MCF 10A (cell line): ENCODE measurements at regions not wholly inside any gene's neighbourhood (a gene's known extent, or its start where the extent isn't known, plus 50 kb on each side); places are given as distances from the start of the nearest gene placed in this dataset.

Experiments used
- BruUV-seq: library from RNA; stranded (reverse); fragments of 400-500 nt; replicated peaks from 2 replicates; lab custom pipeline; 2021; lab: Mats Ljungman, UMichigan
- CTCF ChIA-PET: fragments of 300-600 bp; sonication (Branson Sonifier 250); formaldehyde crosslinking; extraction: SDS; loops from one replicate; lab custom pipeline; 2021; ENCODE audit warnings: antibody characterized with exemption, inconsistent platforms; lab: Yijun Ruan, JAX
- POLR2A ChIA-PET: fragments of 300-600, 350-650 bp; sonication (Branson Sonifier 250); formaldehyde crosslinking; extraction: SDS; loops from one replicate; lab custom pipeline; 2020; ENCODE audit warnings: antibody characterized with exemption, inconsistent platforms; lab: Yijun Ruan, JAX
- DNase-seq: peaks from one replicate; pipeline ENCODE4 v3.0.0-alpha.2; 2018; ENCODE audit not compliant: unreplicated experiment
- H3K27ac Mint-ChIP-seq: one replicate; pipeline ENCODE4 v1.8.0; 2022; ENCODE audit warnings: mild to moderate bottlenecking, low read depth, mixed read lengths; ENCODE audit not compliant: unreplicated experiment
- H3K27me3 Mint-ChIP-seq: one replicate; pipeline ENCODE4 v1.8.0; 2022; ENCODE audit warnings: mixed read lengths; ENCODE audit not compliant: insufficient read depth, unreplicated experiment
- H3K36me3 Mint-ChIP-seq: one replicate; pipeline ENCODE4 v1.8.0; 2022; ENCODE audit warnings: mild to moderate bottlenecking, moderate library complexity, mixed read lengths; ENCODE audit not compliant: insufficient read depth, unreplicated experiment
- H3K4me1 Mint-ChIP-seq: one replicate; pipeline ENCODE4 v1.8.0; 2022; ENCODE audit warnings: mixed read lengths; ENCODE audit not compliant: insufficient read depth, unreplicated experiment
- H3K4me3 Mint-ChIP-seq: one replicate; pipeline ENCODE4 v1.8.0; 2022; ENCODE audit warnings: mild to moderate bottlenecking, moderate library complexity, mixed read lengths; ENCODE audit not compliant: unreplicated experiment
- H3K9me3 Mint-ChIP-seq: one replicate; pipeline ENCODE4 v1.8.0; 2022; ENCODE audit warnings: mixed read lengths; ENCODE audit not compliant: unreplicated experiment
- CTCF ChIP-seq: fragments of 200-600 bp; IDR thresholded peaks from one replicate; pipeline ENCODE4 v1.8.0; 2022; ENCODE audit warnings: antibody characterized with exemption, mild to moderate bottlenecking; ENCODE audit not compliant: unreplicated experiment
- intact Hi-C: fragments of 100-400 bp; cut with micrococcal nuclease; formaldehyde crosslinking; loops from 2 replicates; pipeline ENCODE4 v1.14.1; 2022

- H3K4me1 Mint-ChIP-seq, result peaks cover 10% of the 10 kb centered on the region
- peaks cover 7% of the 10 kb centered on the region for H3K9me3 Mint-ChIP-seq
- no peaks in the 10 kb centered on the region for H3K36me3 Mint-ChIP-seq
- TF ChIP-seq CTCF, result no peak
- intact Hi-C loops, result no loop called here
- no peak overlapping the region for H3K27ac Mint-ChIP-seq
- BruUV-seq, result no TSS peak
- H3K27me3 Mint-ChIP-seq, result no peaks in the 10 kb centered on the region
- CTCF ChIA-PET, result interaction anchor here (0.5 to 0.6 kb wide), 3 partner anchors 68 to 926 kb away, joined by 3 read pairs; no protein-coding TSS in a partner anchor
- no peak for DNase-seq
- POLR2A ChIA-PET, result interaction anchor here (0.6 kb wide), 2 partner anchors 401 to 948 kb away, joined by 3 read pairs; partner anchors contain the start of genes KCTD16 and YIPF5
- no peak overlapping the region for H3K4me3 Mint-ChIP-seq
Measured at GRCh38 chr5:145118611-145119010, 716.5 kb downstream of the PRELID2 start.

GRCh38 chr5:145118127-145118526, 717.0 kb downstream of the PRELID2 start:
- intact Hi-C loops, result no loop called here
- Mint-ChIP-seq H3K27ac (no peak overlapping the region), H3K4me3 (no peak overlapping the region), H3K4me1 (peaks cover 10% of the 10 kb centered on the region), H3K9me3 (peaks cover 7% of the 10 kb centered on the region), H3K27me3 (no peaks in the 10 kb centered on the region), H3K36me3 (no peaks in the 10 kb centered on the region)
- no peak for TF ChIP-seq CTCF
- no TSS peak for BruUV-seq
- ChIA-PET CTCF (interaction anchor here (0.6 kb wide), 2 partner anchors 270 to 787 kb away, joined by 3 read pairs; no protein-coding TSS in a partner anchor), POLR2A (interaction anchor here (0.6 kb wide), 1 partner anchor 400 kb away, joined by 3 read pairs; no protein-coding TSS in a partner anchor)
- DNase-seq, result peak; percentile 11

GRCh38 chr5:145117285-145117684, 717.9 kb downstream of the PRELID2 start:
- BruUV-seq, result no TSS peak
- no peak overlapping the region for H3K27ac Mint-ChIP-seq
- no peak for TF ChIP-seq CTCF
- ChIA-PET POLR2A (no interaction called here), CTCF (interaction anchor here (0.6 kb wide), 1 partner anchor 148 kb away, joined by 3 read pairs; no protein-coding TSS in a partner anchor)
- intact Hi-C loops, result no loop called here
- H3K4me1 Mint-ChIP-seq, result peaks cover 5% of the 10 kb centered on the region
- no peaks in the 10 kb centered on the region for H3K27me3 Mint-ChIP-seq
- DNase-seq, result no peak
- no peaks in the 10 kb centered on the region for H3K36me3 Mint-ChIP-seq
- H3K9me3 Mint-ChIP-seq, result peaks cover 7% of the 10 kb centered on the region
- H3K4me3 Mint-ChIP-seq, result no peak overlapping the region

- no peaks in the 10 kb centered on the region for H3K27me3 Mint-ChIP-seq
- no peak for TF ChIP-seq CTCF
- no peaks in the 10 kb centered on the region for H3K36me3 Mint-ChIP-seq
- H3K27ac Mint-ChIP-seq, result no peak overlapping the region
- POLR2A ChIA-PET, result no interaction called here
- no TSS peak for BruUV-seq
- DNase-seq, result no peak
- peaks cover 17% of the 10 kb centered on the region for H3K4me1 Mint-ChIP-seq
- CTCF ChIA-PET, result no interaction called here
- H3K4me3 Mint-ChIP-seq, result no peak overlapping the region
- intact Hi-C loops, result no loop called here
- H3K9me3 Mint-ChIP-seq, result peaks cover 7% of the 10 kb centered on the region
Measured at GRCh38 chr5:145111420-145111819, 723.7 kb downstream of the PRELID2 start.
